GM20000 (cell line): ENCODE measurements at regions not wholly inside any gene's neighbourhood (a gene's known extent, or its start where the extent isn't known, plus 50 kb on each side); places are given as distances from the start of the nearest gene placed in this dataset.
"Not testable (repeated sequence)": the region's sequence is repeated elsewhere in the genome, so short reads cannot be mapped to it uniquely, and the experiment has no call there.

Experiments
- DNase-seq: peaks from one replicate; pipeline ENCODE4 v3.0.0; 2012; ENCODE audit warnings: low spot score
- CTCF ChIP-seq: IDR thresholded peaks from 2 replicates; pipeline ENCODE4 v1.5.1; 2012; ENCODE audit warnings: mild to moderate bottlenecking, control low read depth; ENCODE audit errors: extremely low read depth, missing control alignments

GRCh38 chr4:69013933-69014332, 62.3 kb upstream of the UGT2A3 start:
- not testable (repeated sequence) for DNase-seq

- DNase-seq, result not testable (repeated sequence)
These were observed 66.4 kb upstream of the UGT2A3 start for GRCh38 chr4:69017986-69018385.

GRCh38 chr4:69019538-69020461, 68.2 kb upstream of the UGT2A3 start:
- DNase-seq, result not testable (repeated sequence)

- not testable (repeated sequence) for DNase-seq
These were observed 68.8 kb upstream of the UGT2A3 start for GRCh38 chr4:69020462-69020807.

- no peak for DNase-seq
- peak; percentile 43 for TF ChIP-seq CTCF
These were observed 70.9 kb upstream of the UGT2B7 start for GRCh38 chr4:69025191-69025998.

- DNase-seq, result no peak
- no peak for TF ChIP-seq CTCF
These were observed 70.3 kb upstream of the UGT2B7 start for GRCh38 chr4:69025999-69026387.

- TF ChIP-seq CTCF, result no peak
- DNase-seq, result no peak
These were observed 69.3 kb upstream of the UGT2B7 start for GRCh38 chr4:69026974-69027373.

GRCh38 chr4:69030326-69030725, 65.9 kb upstream of the UGT2B7 start:
- TF ChIP-seq CTCF, result no peak
- DNase-seq, result no peak

GRCh38 chr4:69032847-69033638, 63.2 kb upstream of the UGT2B7 start:
- DNase-seq, result no peak
- TF ChIP-seq CTCF, result no peak

GRCh38 chr4:69034315-69034740, 61.9 kb upstream of the UGT2B7 start:
- DNase-seq, result not testable (repeated sequence)
